Testis (tissue), 2 donors: ENCODE measurements at regions not wholly inside any gene's neighbourhood (a gene's known extent, or its start where the extent isn't known, plus 50 kb on each side); places are given as distances from the start of the nearest gene placed in this dataset.

Experiments
- POLR2A ChIP-seq: fragments of 450-650 bp; IDR thresholded peaks from one replicate; pipeline ENCODE4 v1.6.1; 2017; ENCODE audit warnings: antibody characterized with exemption, mild to moderate bottlenecking, moderate library complexity
- TF ChIP-seq, protein P1 (sequence below), 3 experiments: fragments of 450-650 bp in 2 of 3; fragments of 200-600 bp in 1 of 3; sonication (generic) in 1 of 3; IDR thresholded peaks; one replicate each; pipeline ENCODE4 v1.5.1; 2016 to 2019; ENCODE audit warnings: antibody characterized with exemption in 3 of 3, mild to moderate bottlenecking in 2 of 3, moderate library complexity in 1 of 3

DNA sequence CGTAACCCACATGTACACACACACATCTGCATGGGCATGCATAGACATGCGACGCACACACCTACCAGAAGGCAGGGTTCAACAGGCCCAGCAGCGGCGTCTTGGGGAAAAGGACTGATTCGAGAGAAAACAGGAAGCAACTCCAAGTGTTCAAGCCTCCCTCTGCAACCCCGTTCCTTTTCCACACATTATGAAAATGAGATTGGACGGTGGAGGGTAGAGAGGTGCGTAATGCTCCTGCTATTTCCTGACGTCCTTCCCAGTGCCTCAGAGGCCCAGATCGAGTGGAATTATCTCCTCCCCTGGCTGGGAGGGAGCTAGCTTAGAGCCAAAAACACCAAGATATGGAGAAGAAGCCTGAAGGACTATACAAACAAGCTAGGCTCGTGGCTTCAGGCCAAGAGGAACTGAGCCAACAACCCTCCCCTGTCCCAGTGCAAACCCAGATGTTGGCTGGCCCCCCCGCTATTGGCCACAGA is 289.2 kb downstream of the MN1 start:
- TF ChIP-seq, protein P1, sequence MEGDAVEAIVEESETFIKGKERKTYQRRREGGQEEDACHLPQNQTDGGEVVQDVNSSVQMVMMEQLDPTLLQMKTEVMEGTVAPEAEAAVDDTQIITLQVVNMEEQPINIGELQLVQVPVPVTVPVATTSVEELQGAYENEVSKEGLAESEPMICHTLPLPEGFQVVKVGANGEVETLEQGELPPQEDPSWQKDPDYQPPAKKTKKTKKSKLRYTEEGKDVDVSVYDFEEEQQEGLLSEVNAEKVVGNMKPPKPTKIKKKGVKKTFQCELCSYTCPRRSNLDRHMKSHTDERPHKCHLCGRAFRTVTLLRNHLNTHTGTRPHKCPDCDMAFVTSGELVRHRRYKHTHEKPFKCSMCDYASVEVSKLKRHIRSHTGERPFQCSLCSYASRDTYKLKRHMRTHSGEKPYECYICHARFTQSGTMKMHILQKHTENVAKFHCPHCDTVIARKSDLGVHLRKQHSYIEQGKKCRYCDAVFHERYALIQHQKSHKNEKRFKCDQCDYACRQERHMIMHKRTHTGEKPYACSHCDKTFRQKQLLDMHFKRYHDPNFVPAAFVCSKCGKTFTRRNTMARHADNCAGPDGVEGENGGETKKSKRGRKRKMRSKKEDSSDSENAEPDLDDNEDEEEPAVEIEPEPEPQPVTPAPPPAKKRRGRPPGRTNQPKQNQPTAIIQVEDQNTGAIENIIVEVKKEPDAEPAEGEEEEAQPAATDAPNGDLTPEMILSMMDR (IDR thresholded peaks at IDR 0.05): no peak
- no peak for TF ChIP-seq POLR2A
